Astrocyte of the spinal cord (primary cell): ENCODE measurements at regions not wholly inside any gene's neighbourhood (a gene's known extent, or its start where the extent isn't known, plus 50 kb on each side); places are given as distances from the start of the nearest gene placed in this dataset.
"Not testable (repeated sequence)": the region's sequence is repeated elsewhere in the genome, so short reads cannot be mapped to it uniquely, and the experiment has no call there.

Experiments
- DNase-seq: peaks from one replicate; pipeline ENCODE4 v3.0.0; 2011; ENCODE audit warnings: low read depth, low spot score
- H3K4me3 ChIP-seq: 2 replicates; pipeline ENCODE4 v1.5.1; 2011; ENCODE audit warnings: low read depth, mild to moderate bottlenecking, low read length, moderate library complexity
- in situ Hi-C: cut with HindIII; loops from 2 replicates; pipeline ENCODE4 v1.10.0; 2017; ENCODE audit warnings: low sequenced_read_pairs
- TF ChIP-seq, protein P1 (sequence below): IDR thresholded peaks from 2 replicates; pipeline ENCODE4 v1.5.1; 2012; ENCODE audit warnings: low read depth, mild to moderate bottlenecking, low read length, inconsistent platforms

DNA sequence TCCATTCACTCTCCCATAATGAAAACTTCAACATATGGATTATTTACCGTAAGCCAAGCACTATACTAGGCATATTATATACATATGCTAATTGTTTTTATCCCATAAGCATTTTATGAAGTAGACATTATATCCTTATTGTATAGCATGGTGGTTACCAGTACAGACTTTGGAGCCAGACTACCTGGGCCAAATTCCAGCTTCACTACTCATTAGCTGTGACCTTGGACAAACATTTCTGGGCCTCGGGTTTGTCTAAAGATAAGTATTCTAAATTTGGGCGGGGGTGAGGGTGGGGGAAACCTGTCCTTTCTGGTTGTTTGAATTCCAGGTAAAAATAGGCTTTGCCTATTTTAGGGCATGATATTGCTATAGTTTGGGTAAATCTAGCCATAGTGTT is 66.5 kb upstream of the P2RY1 start:
- DNase-seq: no peak
- H3K4me3 ChIP-seq: no peak overlapping the region
- in situ Hi-C loops: no loop called here
- TF ChIP-seq, protein P1, sequence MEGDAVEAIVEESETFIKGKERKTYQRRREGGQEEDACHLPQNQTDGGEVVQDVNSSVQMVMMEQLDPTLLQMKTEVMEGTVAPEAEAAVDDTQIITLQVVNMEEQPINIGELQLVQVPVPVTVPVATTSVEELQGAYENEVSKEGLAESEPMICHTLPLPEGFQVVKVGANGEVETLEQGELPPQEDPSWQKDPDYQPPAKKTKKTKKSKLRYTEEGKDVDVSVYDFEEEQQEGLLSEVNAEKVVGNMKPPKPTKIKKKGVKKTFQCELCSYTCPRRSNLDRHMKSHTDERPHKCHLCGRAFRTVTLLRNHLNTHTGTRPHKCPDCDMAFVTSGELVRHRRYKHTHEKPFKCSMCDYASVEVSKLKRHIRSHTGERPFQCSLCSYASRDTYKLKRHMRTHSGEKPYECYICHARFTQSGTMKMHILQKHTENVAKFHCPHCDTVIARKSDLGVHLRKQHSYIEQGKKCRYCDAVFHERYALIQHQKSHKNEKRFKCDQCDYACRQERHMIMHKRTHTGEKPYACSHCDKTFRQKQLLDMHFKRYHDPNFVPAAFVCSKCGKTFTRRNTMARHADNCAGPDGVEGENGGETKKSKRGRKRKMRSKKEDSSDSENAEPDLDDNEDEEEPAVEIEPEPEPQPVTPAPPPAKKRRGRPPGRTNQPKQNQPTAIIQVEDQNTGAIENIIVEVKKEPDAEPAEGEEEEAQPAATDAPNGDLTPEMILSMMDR: no peak

DNA sequence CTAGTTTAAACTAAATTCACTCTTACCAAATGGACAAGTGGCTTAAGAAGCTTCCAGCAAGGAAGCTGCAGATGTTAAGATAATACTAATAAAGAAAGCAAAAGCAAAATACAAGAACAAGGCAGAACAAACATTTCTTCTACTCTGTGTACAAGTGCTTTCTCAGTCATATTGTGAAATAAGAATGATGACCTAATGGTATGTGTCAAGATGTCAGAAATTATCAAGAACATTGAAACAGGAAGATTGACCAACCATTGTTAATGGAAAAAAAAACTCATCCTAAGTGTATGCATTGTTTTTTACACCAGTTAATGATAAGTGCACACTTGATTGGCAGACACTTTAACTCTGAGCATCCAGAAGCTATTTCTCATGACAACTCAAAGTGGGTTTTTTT is 65.4 kb upstream of the P2RY1 start:
- TF ChIP-seq, protein P1: no peak
- in situ Hi-C loops: no loop called here
- DNase-seq: no peak
- H3K4me3 ChIP-seq: no peak overlapping the region

DNA sequence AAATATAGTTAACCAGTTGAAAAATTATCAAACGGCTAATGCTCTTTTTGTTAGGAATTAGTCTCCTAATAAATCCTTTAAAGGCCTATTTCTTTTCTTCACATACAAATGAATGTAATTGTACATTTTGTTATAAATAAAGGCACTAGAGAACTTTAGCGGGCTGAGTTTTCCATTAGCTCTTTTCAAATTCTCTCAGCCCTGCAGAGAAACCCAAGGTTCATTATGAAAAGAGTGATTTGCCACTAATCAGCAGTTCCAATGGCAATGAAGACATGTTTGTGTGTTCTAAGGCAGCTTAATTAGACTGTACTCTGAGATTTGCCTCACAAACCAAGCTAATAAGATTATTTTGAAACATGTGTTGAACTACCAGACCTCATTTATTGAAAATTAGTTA is 64.6 kb upstream of the P2RY1 start:
- TF ChIP-seq, protein P1: no peak
- in situ Hi-C loops: no loop called here
- no peak overlapping the region for H3K4me3 ChIP-seq
- DNase-seq: no peak

DNA sequence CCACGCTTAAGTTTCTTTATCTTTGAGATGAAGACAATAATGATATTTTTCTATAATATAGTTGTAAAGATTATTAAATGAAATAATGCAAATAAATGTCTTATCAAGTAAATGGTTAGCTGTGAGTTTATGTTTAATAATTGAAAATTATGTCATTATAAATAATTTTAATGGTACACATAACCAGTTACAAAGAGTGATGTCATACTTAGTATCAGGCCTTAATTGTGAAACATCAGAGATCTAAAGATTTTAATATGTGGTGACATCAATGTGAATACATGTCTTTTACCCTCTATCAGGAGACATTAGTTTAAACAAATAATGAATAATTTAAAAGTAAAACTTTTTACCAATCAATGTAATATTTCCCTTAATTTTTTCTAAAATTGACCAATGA is 63.8 kb upstream of the P2RY1 start:
- no peak overlapping the region for H3K4me3 ChIP-seq
- in situ Hi-C loops: no loop called here
- no peak for DNase-seq
- TF ChIP-seq, protein P1: no peak

DNA sequence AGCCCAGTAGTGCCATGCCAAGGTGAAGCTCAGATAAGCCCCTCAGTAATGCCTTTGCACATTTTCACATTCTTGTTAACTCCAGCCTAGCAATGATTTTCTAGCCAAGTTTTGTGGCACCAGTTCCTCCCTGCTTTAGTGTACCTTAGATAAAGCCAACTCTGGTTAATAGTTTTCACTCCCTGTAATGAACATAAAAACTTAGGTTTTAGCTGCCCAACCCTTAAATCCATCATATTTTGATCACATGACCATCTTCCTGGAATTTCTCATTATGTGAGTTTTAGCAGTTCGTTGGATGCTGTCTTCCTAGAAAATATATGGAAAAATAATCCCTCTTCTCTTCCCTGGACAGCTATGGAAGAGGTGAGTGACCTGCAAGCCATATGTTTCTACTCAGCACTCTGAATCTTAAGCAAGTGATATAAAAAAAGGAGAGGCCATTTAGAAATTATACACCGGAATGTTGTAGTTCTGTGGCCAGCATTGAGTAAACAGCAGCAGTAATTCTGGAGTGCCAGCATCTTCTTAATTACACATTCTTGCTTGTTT is 62.2 kb upstream of the P2RY1 start:
- no peak for DNase-seq
- TF ChIP-seq, protein P1: no peak
- in situ Hi-C loops: no loop called here
- H3K4me3 ChIP-seq: no peak overlapping the region

DNA sequence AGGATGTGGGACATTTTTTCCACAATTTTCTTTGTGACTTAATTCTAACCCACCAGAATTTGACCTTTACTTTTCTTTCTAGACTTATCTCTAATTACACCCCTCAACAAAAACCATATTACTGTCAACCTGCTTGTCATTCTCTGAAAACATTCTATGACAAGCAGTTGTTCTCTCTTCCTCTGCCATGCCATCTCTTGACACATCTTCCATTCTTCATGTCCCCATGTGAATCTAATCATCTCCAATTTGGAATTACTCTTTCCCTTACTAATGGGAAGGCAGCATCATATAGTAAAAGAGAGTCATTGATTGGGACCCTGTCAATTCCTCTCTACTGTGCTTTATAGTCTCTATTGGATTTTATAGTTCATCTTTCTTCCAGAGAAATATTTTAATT is 61.3 kb upstream of the P2RY1 start:
- TF ChIP-seq, protein P1: no peak
- no peak overlapping the region for H3K4me3 ChIP-seq
- DNase-seq: no peak
- in situ Hi-C loops: no loop called here

DNA sequence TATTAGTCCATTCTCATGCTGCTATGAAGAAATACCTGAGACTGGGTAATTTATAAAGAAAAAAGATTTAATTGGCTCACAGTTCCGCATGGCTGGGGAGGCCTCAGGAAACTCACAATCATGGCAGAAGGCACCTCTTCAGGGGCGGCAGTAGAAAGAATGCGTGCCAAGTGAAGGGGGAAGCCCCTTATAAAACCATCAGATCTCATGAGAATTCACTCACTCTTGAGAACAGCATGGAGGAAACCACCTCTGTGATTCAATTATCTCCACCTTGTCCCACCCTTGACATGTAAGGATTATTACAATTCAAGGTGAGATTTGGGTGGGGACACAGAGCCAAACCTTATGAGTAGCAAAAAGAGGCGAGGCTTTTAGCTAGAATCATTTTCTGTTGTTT is 60.7 kb upstream of the P2RY1 start:
- H3K4me3 ChIP-seq, in situ Hi-C loops, DNase-seq: not testable (repeated sequence)
